Astrocyte (in vitro differentiated cells and primary cell): ENCODE measurements at regions not wholly inside any gene's neighbourhood (a gene's known extent, or its start where the extent isn't known, plus 50 kb on each side); places are given as distances from the start of the nearest gene placed in this dataset.

Experiments used
- CTCF ChIP-seq: IDR thresholded peaks from 2 replicates; pipeline ENCODE4 v1.5.1; 2011; ENCODE audit warnings: low read depth, mild to moderate bottlenecking, inconsistent platforms, low read length, moderate library complexity; ENCODE audit not compliant: insufficient read depth
- EZH2 ChIP-seq: IDR thresholded peaks from 2 replicates; pipeline ENCODE4 v1.6.1; 2012; ENCODE audit warnings: mild to moderate bottlenecking, low read length, inconsistent platforms; ENCODE audit not compliant: insufficient read depth

DNA sequence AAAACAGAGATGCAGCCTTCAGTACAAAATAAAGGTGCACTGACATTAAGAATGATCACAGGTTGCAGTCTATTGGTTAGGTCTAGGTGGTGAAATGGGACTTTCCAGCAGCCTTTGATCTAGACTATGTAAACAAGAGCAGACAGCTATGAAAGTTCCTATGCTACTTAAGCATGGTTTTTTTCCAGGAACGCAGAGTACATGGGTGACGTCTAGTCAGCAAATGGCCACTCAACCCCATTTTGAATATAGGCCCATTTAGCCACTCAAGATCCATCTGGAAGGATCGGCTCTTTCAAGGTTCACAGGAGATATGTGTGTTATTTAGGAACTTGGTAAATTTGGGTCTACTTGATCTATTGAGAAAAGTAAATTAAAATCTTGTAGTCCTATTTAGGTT, 1424.6 kb upstream of the LRRTM3 start:
- no peak for TF ChIP-seq CTCF
- no peak for TF ChIP-seq EZH2
